Thymus (tissue), 11 donors: ENCODE measurements at regions not wholly inside any gene's neighbourhood (a gene's known extent, or its start where the extent isn't known, plus 50 kb on each side); places are given as distances from the start of the nearest gene placed in this dataset.
"Not testable (repeated sequence)": the region's sequence is repeated elsewhere in the genome, so short reads cannot be mapped to it uniquely, and the experiment has no call there.

Experiments used
- DNase-seq, 9 donors: peaks; one replicate each; pipeline ENCODE4 v3.0.0-alpha.2; 2013; ENCODE audit warnings: low spot score in 9 of 9, low read depth in 6 of 9, missing footprints in 1 of 9
- H3K27ac ChIP-seq, 2 donors: one replicate each; pipeline ENCODE4 v1.5.1; 2013; ENCODE audit warnings: control low read depth in 1 of 2, low read depth in 1 of 2, low read length in 1 of 2, mild to moderate bottlenecking in 1 of 2, moderate library complexity in 1 of 2
- H3K27me3 ChIP-seq, 2 donors: one replicate each; pipeline ENCODE4 v1.5.1; 2013; ENCODE audit warnings: low read length in 1 of 2; ENCODE audit not compliant: control insufficient read depth in 2 of 2, insufficient read depth in 1 of 2
- H3K36me3 ChIP-seq, 2 donors: one replicate each; pipeline ENCODE4 v1.5.1; 2013; ENCODE audit warnings: low read length in 1 of 2, mild to moderate bottlenecking in 1 of 2, moderate library complexity in 1 of 2; ENCODE audit not compliant: control insufficient read depth in 2 of 2, insufficient read depth in 2 of 2
- H3K4me1 ChIP-seq, 2 donors: one replicate each; pipeline ENCODE4 v1.5.1; 2013; ENCODE audit warnings: low read length in 2 of 2; ENCODE audit not compliant: control insufficient read depth in 2 of 2, insufficient read depth in 2 of 2
- H3K4me3 ChIP-seq, 2 donors: one replicate each; pipeline ENCODE4 v1.5.1; 2013; ENCODE audit warnings: low read length in 2 of 2, control low read depth in 1 of 2, mild to moderate bottlenecking in 1 of 2
- H3K9me3 ChIP-seq, 2 donors: one replicate each; pipeline ENCODE4 v1.5.1; 2013; ENCODE audit warnings: low read length in 1 of 2, mild to moderate bottlenecking in 1 of 2; ENCODE audit not compliant: control insufficient read depth in 2 of 2, insufficient read depth in 1 of 2
- WGBS: extraction: QIAGEN DNeasy Blood & Tissue Kit; methylation state at CpG from one replicate; pipeline ENCODE4 v1.1.7; 2013; 5-methylcytosine and 5-hydroxymethylcytosine counted together
- donor health status: healthy.

DNA sequence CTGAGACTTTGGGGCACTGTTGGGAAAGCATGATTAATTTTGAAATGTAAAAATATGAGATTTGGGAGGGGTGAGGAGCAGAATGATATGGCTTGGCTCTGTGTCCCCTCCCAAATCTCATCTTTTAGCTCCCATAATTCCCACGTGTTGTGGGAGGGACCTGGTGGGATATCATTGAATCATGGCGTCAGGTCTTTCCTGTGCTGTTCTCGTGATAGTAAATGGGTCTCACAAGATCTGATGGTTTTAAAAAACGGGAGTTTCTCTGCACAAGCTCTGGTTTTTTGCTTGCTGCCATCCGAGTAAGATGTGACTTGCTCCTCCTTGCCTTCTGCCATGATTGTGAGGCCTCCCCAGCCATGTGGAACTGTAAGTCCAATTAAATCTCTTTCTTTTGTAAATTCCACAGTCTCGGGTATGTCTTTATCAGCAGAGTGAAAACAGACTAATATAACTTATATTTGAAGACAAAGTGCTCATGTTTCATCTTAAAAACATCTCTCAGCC, 546.0 kb upstream of the NECTIN3 start:
- not testable (repeated sequence) for H3K4me1 ChIP-seq, H3K9me3 ChIP-seq, H3K4me3 ChIP-seq, H3K36me3 ChIP-seq, H3K27ac ChIP-seq, DNase-seq, H3K27me3 ChIP-seq
- WGBS = 81% methylated on average over 6 of the region's 6 CpGs

GRCh38 chr3:110526777-110527727, 544.6 kb upstream of the NECTIN3 start:
- no peak for DNase-seq
- Histone ChIP-seq H3K36me3 (no peaks in the 10 kb centered on the region), H3K27ac (no peak overlapping the region), H3K4me1 (no peaks in the 10 kb centered on the region), H3K27me3 (no peaks in the 10 kb centered on the region), H3K4me3 (no peak overlapping the region), H3K9me3 (peaks cover 0 to 2% of the 10 kb centered on the region in 2 donors)
- WGBS = 72% methylated on average over 3 of the region's 3 CpGs

GRCh38 chr3:110528305-110529121, 543.1 kb upstream of the NECTIN3 start:
- Histone ChIP-seq H3K4me3 (no peak overlapping the region), H3K27me3 (no peaks in the 10 kb centered on the region), H3K9me3 (peaks cover 0 to 2% of the 10 kb centered on the region in 2 donors), H3K27ac (no peak overlapping the region), H3K36me3 (no peaks in the 10 kb centered on the region), H3K4me1 (no peaks in the 10 kb centered on the region)
- WGBS = 94% methylated on average over 4 of the region's 4 CpGs
- DNase-seq = no peak

- DNase-seq = no peak
- Histone ChIP-seq H3K4me1 (no peaks in the 10 kb centered on the region), H3K27me3 (no peaks in the 10 kb centered on the region), H3K9me3 (peaks cover 0 to 3% of the 10 kb centered on the region in 2 donors), H3K36me3 (no peaks in the 10 kb centered on the region), H3K4me3 (no peak overlapping the region), H3K27ac (no peak overlapping the region)
- 95% methylated on average over 2 of the region's 2 CpGs for WGBS
These were observed 540.7 kb upstream of the NECTIN3 start for GRCh38 chr3:110530902-110531301.

DNA sequence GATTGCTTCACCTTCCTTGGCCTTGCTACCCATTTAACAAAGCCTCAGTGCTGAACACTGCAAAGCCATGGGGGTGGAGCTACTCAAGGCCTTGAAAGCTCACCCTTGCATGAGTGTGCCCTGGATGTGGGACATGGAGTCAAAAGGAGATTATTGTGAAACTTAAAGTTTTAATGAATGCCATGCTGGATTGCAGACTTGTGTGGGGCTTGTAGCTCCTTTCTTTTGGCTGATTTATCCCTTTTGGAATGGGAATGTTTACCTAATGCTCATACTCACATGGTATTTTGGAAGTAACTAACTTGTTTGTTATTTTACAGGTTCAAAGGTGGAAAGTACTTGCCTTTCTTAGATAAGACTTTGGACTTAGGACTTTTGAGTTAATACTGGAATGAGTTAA, 538.5 kb upstream of the NECTIN3 start:
- no peak for DNase-seq
- Histone ChIP-seq H3K4me1 (no peaks in the 10 kb centered on the region), H3K9me3 (peaks cover 0 to 3% of the 10 kb centered on the region in 2 donors), H3K4me3 (no peak overlapping the region), H3K36me3 (no peaks in the 10 kb centered on the region), H3K27me3 (no peaks in the 10 kb centered on the region), H3K27ac (no peak overlapping the region)

GRCh38 chr3:110542552-110543150, 529.0 kb upstream of the NECTIN3 start:
- DNase-seq = no peak
- no peaks in the 10 kb centered on the region for H3K4me1 ChIP-seq
- H3K9me3 ChIP-seq = no peaks in the 10 kb centered on the region
- H3K27me3 ChIP-seq = no peaks in the 10 kb centered on the region
- 77% methylated on average over 3 of the region's 3 CpGs for WGBS
- no peak overlapping the region for H3K27ac ChIP-seq
- H3K4me3 ChIP-seq = no peak overlapping the region
- H3K36me3 ChIP-seq = no peaks in the 10 kb centered on the region

- WGBS = 93% methylated on average over 1 of the region's 1 CpG
- Histone ChIP-seq H3K36me3 (no peaks in the 10 kb centered on the region), H3K27me3 (no peaks in the 10 kb centered on the region), H3K27ac (no peak overlapping the region), H3K4me3 (no peak overlapping the region), H3K4me1 (no peaks in the 10 kb centered on the region), H3K9me3 (no peaks in the 10 kb centered on the region)
- DNase-seq = no peak
These were observed 526.9 kb upstream of the NECTIN3 start for GRCh38 chr3:110544730-110545129.

- Histone ChIP-seq H3K36me3 (no peaks in the 10 kb centered on the region), H3K9me3 (no peaks in the 10 kb centered on the region), H3K27me3 (no peaks in the 10 kb centered on the region), H3K4me1 (no peaks in the 10 kb centered on the region), H3K4me3 (no peak overlapping the region), H3K27ac (no peak overlapping the region)
- 67% methylated on average over 5 of the region's 5 CpGs for WGBS
- DNase-seq = no peak
These were observed 521.1 kb upstream of the NECTIN3 start for GRCh38 chr3:110550511-110550910.

DNA sequence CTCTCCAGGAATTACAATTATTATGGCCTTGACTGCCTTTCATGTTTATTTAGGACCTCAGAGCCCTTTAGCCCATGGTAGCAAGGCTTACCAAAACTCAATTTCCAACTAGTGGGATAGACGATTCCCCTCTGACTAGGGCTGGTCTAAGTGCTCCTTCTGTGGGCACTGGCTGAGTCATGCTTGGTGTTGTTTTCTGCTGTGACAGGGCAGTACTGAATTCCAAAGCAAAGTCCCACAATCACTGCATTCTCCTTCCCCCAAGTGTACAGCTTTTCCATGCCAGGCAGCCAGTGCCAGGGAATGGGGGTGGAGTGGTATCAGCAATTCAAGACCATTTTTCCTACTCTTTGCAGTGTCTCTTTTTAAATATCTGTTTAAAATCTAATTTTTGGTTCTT, 509.0 kb upstream of the NECTIN3 start:
- no peaks in the 10 kb centered on the region for H3K27me3 ChIP-seq
- H3K4me1 ChIP-seq = no peaks in the 10 kb centered on the region
- H3K27ac ChIP-seq = no peak overlapping the region
- no peak overlapping the region for H3K4me3 ChIP-seq
- H3K9me3 ChIP-seq = no peaks in the 10 kb centered on the region
- 88% methylated on average over 1 of the region's 1 CpG for WGBS
- H3K36me3 ChIP-seq = no peaks in the 10 kb centered on the region
- DNase-seq = no peak
